WTC11 (cell line): ENCODE measurements at regions not wholly inside any gene's neighbourhood (a gene's known extent, or its start where the extent isn't known, plus 50 kb on each side); places are given as distances from the start of the nearest gene placed in this dataset.

ENCODE experiments used
- CTCF ChIP-seq: fragments of 200-600 bp; IDR thresholded peaks from 2 replicates; pipeline ENCODE4 v1.8.0; 2022; ENCODE audit warnings: antibody characterized with exemption
- NR1H2 ChIP-seq: sonication (generic); formaldehyde crosslinking; IDR thresholded peaks from 2 replicates; pipeline ENCODE4 v1.9.0; 2021; ENCODE audit warnings: mild to moderate bottlenecking, moderate library complexity, missing genetic modification reagents
- OVOL2 ChIP-seq: fragments of 250-450 bp; sonication (Bioruptor Pico); IDR thresholded peaks from 2 replicates; pipeline ENCODE4 v1.9.0; 2021; ENCODE audit warnings: mild to moderate bottlenecking, borderline replicate concordance
- PREB ChIP-seq: sonication (generic); formaldehyde crosslinking; IDR thresholded peaks from 2 replicates; pipeline ENCODE4 v1.8.1; 2022; ENCODE audit warnings: mild to moderate bottlenecking, missing genetic modification reagents, moderate library complexity, borderline replicate concordance
- PRRX2 ChIP-seq: fragments of 250-450 bp; sonication (Bioruptor Pico); IDR thresholded peaks from 2 replicates; pipeline ENCODE4 v1.8.0; 2021; ENCODE audit warnings: mild to moderate bottlenecking
- TF ChIP-seq, protein P1 (sequence below): sonication (generic); formaldehyde crosslinking; IDR thresholded peaks from 2 replicates; pipeline ENCODE4 v1.8.1; 2022; ENCODE audit warnings: missing genetic modification reagents, borderline replicate concordance
- TF ChIP-seq, protein P2 (sequence below): sonication (generic); formaldehyde crosslinking; IDR thresholded peaks from 2 replicates; pipeline ENCODE4 v1.8.0; 2023; ENCODE audit warnings: mild to moderate bottlenecking, missing genetic modification reagents

GRCh38 chr4:184286358-184286757 is 68.7 kb upstream of the ENPP6 start:
- TF ChIP-seq OVOL2 (CRISPR knock-in tag) (no peak), NR1H2 (no peak), CTCF (no peak), PREB (CRISPR knock-in tag) (no peak), PRRX2 (CRISPR knock-in tag) (no peak)
- TF ChIP-seq, protein P1, sequence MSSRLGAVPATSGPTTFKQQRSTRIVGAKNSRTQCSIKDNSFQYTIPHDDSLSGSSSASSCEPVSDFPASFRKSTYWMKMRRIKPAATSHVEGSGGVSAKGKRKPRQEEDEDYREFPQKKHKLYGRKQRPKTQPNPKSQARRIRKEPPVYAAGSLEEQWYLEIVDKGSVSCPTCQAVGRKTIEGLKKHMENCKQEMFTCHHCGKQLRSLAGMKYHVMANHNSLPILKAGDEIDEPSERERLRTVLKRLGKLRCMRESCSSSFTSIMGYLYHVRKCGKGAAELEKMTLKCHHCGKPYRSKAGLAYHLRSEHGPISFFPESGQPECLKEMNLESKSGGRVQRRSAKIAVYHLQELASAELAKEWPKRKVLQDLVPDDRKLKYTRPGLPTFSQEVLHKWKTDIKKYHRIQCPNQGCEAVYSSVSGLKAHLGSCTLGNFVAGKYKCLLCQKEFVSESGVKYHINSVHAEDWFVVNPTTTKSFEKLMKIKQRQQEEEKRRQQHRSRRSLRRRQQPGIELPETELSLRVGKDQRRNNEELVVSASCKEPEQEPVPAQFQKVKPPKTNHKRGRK (CRISPR knock-in tag), result no peak
- TF ChIP-seq, protein P2, sequence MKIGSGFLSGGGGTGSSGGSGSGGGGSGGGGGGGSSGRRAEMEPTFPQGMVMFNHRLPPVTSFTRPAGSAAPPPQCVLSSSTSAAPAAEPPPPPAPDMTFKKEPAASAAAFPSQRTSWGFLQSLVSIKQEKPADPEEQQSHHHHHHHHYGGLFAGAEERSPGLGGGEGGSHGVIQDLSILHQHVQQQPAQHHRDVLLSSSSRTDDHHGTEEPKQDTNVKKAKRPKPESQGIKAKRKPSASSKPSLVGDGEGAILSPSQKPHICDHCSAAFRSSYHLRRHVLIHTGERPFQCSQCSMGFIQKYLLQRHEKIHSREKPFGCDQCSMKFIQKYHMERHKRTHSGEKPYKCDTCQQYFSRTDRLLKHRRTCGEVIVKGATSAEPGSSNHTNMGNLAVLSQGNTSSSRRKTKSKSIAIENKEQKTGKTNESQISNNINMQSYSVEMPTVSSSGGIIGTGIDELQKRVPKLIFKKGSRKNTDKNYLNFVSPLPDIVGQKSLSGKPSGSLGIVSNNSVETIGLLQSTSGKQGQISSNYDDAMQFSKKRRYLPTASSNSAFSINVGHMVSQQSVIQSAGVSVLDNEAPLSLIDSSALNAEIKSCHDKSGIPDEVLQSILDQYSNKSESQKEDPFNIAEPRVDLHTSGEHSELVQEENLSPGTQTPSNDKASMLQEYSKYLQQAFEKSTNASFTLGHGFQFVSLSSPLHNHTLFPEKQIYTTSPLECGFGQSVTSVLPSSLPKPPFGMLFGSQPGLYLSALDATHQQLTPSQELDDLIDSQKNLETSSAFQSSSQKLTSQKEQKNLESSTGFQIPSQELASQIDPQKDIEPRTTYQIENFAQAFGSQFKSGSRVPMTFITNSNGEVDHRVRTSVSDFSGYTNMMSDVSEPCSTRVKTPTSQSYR (CRISPR knock-in tag), result no peak
